ENCODE measurements at regions not wholly inside any gene's neighbourhood (a gene's known extent, or its start where the extent isn't known, plus 50 kb on each side); places are given as distances from the start of the nearest gene placed in this dataset.
"Not testable (repeated sequence)": the region's sequence is repeated elsewhere in the genome, so short reads cannot be mapped to it uniquely, and the experiment has no call there.

DNA sequence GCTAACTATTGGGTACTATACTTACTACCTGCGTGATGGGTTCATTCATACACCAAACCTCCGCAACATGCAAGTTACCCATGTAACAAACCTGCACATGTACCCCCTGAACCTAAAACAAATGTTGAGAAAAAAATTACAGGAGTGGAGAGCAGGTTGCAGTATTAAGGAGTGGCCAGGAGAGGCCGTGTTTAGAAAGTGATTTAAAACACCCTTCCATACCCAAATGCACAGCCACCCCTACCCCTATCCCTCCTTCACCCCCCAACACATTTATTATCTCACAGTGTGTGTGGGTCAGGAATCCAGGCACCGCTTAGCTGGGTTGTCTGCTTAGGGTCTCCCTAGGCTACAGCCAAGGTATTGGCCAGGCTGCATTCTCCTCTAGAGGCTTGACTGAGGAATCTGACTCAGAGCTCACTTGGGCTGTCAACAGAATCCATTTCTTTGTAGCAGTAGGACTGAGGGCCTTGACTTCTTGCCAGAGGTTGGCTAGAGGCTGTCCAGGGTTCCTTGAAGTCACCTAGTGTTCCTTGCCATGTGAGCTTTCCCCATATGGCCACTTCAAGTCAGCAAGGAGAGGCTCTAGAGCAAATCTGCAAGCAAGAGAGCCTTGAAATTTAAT lies 115.3 kb upstream of the NBPF8 start:
- not testable (repeated sequence) for H3K27me3 ChIP-seq (replicated peaks; ENCODE audit: control insufficient read depth, insufficient read depth, low read length); H3K9me3 ChIP-seq (ENCODE audit: control insufficient read depth, low read length); H3K36me3 ChIP-seq (ENCODE audit: control insufficient read depth, insufficient read depth, low read length, severe bottlenecking); H3K9ac ChIP-seq (ENCODE audit: low read length); DNase-seq (ENCODE audit: low read depth); H3K4me3 ChIP-seq (ENCODE audit: low read length); H3K4me1 ChIP-seq (ENCODE audit: control insufficient read depth, insufficient read depth, low read length)

DNA sequence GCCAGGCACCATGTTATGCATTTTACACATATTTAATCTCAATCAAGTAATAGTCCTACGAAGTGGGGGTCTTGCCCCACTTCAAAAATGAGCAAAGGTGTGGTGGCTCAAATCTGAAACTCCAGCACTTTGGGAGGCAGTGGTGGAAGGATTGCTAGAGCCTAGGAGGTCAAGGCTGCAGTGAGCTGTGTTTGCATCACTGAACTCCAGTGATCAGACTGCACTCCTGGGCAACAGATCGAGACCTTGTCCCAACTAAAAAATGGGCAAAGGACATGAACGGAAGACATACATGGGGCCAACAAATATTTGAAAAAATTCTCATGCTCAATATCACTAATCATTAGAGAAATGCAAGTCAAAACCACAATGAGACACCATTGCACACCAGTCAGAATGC lies 116.3 kb upstream of the NBPF8 start:
- H3K9ac ChIP-seq (ENCODE audit: low read length); H3K27me3 ChIP-seq (replicated peaks; ENCODE audit: control insufficient read depth, insufficient read depth, low read length); H3K4me3 ChIP-seq (ENCODE audit: low read length): not testable (repeated sequence)

DNA sequence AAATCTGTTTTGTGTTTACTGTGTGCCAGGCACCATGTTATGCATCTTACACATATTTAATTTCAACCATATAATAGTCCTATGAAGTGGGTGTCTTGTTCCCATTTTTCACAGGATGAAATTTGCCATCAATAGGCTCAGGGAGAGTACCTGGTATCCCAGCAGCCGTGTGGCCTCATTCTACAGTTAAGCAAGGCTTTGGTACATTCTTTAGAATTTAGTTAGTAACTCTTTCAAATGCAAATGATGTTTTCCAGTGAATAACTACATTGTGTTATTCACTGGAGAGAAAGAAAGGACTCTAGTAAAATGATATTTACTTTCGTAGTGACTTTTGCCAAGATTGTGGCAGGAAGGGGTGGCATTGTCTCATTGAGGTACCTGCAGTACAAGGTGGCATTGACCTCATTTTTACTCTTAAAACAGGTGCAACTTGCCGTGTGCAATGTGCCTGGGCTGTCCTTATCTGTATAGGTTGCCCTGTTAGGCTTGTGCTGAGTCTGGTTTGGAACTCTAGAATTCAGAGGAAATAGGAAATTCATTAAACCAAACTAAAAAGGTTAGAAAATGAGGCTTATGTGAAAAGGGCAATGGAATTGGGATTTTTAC lies 117.4 kb upstream of the NBPF8 start:
- not testable (repeated sequence) for H3K4me3 ChIP-seq (ENCODE audit: low read length); H3K36me3 ChIP-seq (ENCODE audit: control insufficient read depth, insufficient read depth, low read length, severe bottlenecking); H3K9ac ChIP-seq (ENCODE audit: low read length); H3K27me3 ChIP-seq (replicated peaks; ENCODE audit: control insufficient read depth, insufficient read depth, low read length); H3K4me1 ChIP-seq (ENCODE audit: control insufficient read depth, insufficient read depth, low read length); H3K9me3 ChIP-seq (ENCODE audit: control insufficient read depth, low read length); DNase-seq (ENCODE audit: low read depth)

More for the DNA sequence above, 116.3 kb upstream of the NBPF8 start:
- not testable (repeated sequence) for H3K36me3 ChIP-seq (ENCODE audit: control insufficient read depth, insufficient read depth, low read length, severe bottlenecking); H3K9me3 ChIP-seq (ENCODE audit: control insufficient read depth, low read length); DNase-seq (ENCODE audit: low read depth); H3K4me1 ChIP-seq (ENCODE audit: control insufficient read depth, insufficient read depth, low read length)

DNA sequence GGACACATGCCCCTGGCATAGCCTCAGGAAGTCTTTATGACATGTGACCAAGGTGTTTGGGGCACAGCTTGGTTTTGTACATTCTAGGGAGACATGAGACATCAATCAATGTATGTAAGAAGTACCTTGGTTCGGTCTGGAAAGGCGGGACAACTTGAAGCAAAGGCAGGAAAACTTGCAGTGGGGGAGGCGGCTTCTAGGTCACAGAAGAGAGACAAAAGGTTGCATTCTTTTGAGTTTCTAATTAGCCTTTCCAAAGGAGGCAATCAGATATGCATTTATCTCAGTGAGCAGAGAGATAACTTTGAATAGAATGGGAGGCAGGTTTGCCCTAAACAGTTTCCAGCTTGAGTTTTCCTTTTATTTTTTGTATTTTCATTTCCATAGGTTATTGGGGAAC lies 113.8 kb upstream of the SEC22B start:
- not testable (repeated sequence) for H3K27me3 ChIP-seq (replicated peaks; ENCODE audit: control insufficient read depth, insufficient read depth, low read length); DNase-seq (ENCODE audit: low read depth); H3K36me3 ChIP-seq (ENCODE audit: control insufficient read depth, insufficient read depth, low read length, severe bottlenecking); H3K4me3 ChIP-seq (ENCODE audit: low read length); H3K9ac ChIP-seq (ENCODE audit: low read length); H3K9me3 ChIP-seq (ENCODE audit: control insufficient read depth, low read length); H3K4me1 ChIP-seq (ENCODE audit: control insufficient read depth, insufficient read depth, low read length)

DNA sequence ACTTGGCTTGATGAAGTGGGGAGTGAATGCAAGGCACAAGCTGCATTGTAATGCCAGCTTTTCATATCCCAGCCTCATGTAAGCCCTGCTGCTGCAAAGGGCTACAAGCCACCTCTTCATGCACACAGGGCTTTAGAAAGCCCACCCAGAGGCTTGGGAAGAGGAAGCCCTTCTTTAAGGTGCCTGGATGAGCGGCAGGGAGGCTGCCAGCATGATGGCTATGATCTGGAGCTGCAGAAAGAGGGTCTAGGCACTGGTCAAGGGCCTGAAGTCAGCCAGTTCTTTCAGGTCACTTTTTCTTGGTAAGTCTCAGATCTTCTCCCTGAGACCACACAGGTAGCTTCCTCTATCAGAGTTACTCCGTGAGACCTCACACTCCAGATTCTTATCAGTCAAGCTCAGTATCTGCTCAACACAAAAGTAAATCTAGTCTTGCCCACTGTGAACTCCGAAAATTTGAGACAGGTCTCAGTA lies 113.3 kb upstream of the SEC22B start:
- not testable (repeated sequence) for H3K36me3 ChIP-seq (ENCODE audit: control insufficient read depth, insufficient read depth, low read length, severe bottlenecking); H3K27me3 ChIP-seq (replicated peaks; ENCODE audit: control insufficient read depth, insufficient read depth, low read length); H3K4me1 ChIP-seq (ENCODE audit: control insufficient read depth, insufficient read depth, low read length); H3K9ac ChIP-seq (ENCODE audit: low read length); H3K9me3 ChIP-seq (ENCODE audit: control insufficient read depth, low read length); DNase-seq (ENCODE audit: low read depth); H3K4me3 ChIP-seq (ENCODE audit: low read length)

DNA sequence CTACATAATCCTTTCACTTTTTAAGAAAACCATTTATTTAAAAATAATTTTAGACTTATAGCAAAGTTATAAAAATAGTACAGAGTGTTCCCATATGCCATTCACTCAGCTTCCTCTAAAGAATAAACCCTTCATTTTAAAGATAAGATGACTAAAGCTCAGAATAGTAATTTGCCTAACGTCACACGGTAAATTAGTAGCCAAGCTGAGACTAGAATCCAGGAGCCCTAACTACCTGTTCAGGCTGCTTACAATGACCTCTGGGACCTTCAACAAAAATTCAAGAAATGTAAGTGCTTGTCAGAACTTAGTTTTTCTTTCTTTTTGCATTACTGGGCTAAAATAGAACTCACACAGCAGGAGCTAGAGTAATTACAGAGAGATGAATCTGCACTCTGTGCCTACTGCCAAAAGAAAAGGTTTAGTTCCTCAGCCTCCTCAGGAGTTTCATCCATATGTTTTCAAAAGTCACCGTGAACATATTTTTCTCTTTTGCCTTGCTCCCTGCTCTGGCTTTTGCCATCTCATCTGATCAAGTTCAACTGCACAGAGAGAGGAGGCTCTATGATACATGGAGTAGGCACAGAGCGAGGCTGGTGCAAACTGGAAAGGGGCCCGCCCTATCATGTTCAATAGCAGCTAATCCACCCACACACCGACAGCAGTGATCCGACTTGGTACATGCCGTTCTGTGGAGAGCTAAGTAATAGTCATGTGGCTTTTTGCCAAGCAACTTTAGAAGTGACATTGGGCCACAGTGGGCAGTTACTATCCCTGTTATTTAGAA lies 112.7 kb upstream of the SEC22B start:
- H3K27me3 ChIP-seq (replicated peaks; ENCODE audit: control insufficient read depth, insufficient read depth, low read length); H3K4me3 ChIP-seq (ENCODE audit: low read length); H3K9ac ChIP-seq (ENCODE audit: low read length); DNase-seq (ENCODE audit: low read depth); H3K4me1 ChIP-seq (ENCODE audit: control insufficient read depth, insufficient read depth, low read length); H3K9me3 ChIP-seq (ENCODE audit: control insufficient read depth, low read length); H3K36me3 ChIP-seq (ENCODE audit: control insufficient read depth, insufficient read depth, low read length, severe bottlenecking): not testable (repeated sequence)

DNA sequence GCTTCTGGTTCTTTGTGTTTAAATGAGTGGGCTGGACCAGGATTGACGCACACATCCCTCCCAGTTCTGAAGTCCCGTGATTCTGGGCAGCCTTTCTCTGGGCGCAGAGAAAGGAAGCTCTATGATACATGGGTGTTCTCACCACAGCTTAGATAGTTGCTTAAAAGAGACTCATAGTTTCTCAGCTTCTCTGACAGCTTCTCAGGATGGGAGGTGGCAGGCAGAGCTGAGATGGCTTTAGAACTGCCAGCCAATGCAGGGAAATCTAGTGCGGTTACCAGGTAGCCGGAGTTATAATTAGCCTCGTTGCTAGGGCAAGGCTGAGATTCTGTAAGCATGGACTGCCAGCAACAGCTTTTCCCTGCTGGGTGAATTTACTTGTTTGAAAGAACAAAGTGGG lies 111.8 kb upstream of the SEC22B start:
- H3K36me3 ChIP-seq (ENCODE audit: control insufficient read depth, insufficient read depth, low read length, severe bottlenecking); H3K4me1 ChIP-seq (ENCODE audit: control insufficient read depth, insufficient read depth, low read length); H3K27me3 ChIP-seq (replicated peaks; ENCODE audit: control insufficient read depth, insufficient read depth, low read length); H3K9me3 ChIP-seq (ENCODE audit: control insufficient read depth, low read length); H3K4me3 ChIP-seq (ENCODE audit: low read length); H3K9ac ChIP-seq (ENCODE audit: low read length); DNase-seq (ENCODE audit: low read depth): not testable (repeated sequence)

DNA sequence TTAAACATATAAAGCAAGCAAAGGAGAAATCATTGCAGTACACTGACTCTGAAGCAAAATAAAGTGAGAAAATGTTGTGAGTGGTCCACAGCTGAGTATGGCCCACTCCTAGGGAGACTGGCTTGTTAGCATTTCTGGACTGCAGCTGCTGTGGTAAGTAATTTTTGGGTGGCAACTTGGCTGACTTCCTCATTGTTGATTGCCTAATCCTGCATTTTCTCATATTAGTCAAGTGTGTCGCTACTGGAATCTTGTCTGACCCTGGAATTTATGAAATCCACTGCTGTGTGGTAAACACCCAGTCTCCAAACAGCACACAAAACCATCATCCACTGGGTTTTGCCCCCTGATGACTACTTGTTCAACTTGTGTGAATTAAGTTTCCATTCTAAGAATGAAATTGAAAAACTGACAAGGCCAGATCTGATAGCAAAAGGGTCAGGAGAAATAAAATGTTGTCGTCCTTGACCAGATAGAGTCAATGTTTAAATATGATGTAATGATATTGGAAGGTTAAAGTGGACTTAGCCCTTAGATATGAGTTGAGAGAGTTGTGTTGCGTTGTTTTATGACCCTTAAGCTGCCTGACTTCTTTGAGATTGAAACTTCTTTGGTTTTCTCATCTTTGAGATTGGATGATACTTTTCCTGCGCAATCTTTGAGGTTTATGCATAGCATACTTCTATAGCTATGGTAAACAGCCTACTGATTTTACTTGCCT lies 106.6 kb upstream of the SEC22B start:
- H3K36me3 ChIP-seq (ENCODE audit: control insufficient read depth, insufficient read depth, low read length, severe bottlenecking); H3K4me1 ChIP-seq (ENCODE audit: control insufficient read depth, insufficient read depth, low read length); H3K27me3 ChIP-seq (replicated peaks; ENCODE audit: control insufficient read depth, insufficient read depth, low read length); H3K4me3 ChIP-seq (ENCODE audit: low read length); H3K9me3 ChIP-seq (ENCODE audit: control insufficient read depth, low read length); DNase-seq (ENCODE audit: low read depth); H3K9ac ChIP-seq (ENCODE audit: low read length): not testable (repeated sequence)

DNA sequence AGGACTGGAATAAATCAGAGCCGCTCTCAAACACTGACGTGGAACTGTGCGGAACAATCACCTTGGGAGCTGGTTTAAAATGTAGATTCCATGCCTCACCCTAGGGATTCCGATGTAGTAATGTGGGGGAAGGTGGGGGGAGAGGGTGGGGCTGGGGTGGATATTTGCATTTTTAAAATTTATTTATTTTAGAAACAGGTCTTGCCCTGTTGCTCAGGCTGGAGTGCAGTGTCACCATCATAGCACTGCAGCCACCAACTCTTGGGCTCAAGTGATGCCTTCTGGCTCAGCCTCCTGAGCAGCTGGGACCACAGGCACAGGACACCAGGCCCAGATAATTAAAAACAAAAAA lies 101.9 kb upstream of the SEC22B start:
- not testable (repeated sequence) for H3K9me3 ChIP-seq (ENCODE audit: control insufficient read depth, low read length); H3K9ac ChIP-seq (ENCODE audit: low read length); H3K4me1 ChIP-seq (ENCODE audit: control insufficient read depth, insufficient read depth, low read length); DNase-seq (ENCODE audit: low read depth); H3K27me3 ChIP-seq (replicated peaks; ENCODE audit: control insufficient read depth, insufficient read depth, low read length); H3K36me3 ChIP-seq (ENCODE audit: control insufficient read depth, insufficient read depth, low read length, severe bottlenecking); H3K4me3 ChIP-seq (ENCODE audit: low read length)

DNA sequence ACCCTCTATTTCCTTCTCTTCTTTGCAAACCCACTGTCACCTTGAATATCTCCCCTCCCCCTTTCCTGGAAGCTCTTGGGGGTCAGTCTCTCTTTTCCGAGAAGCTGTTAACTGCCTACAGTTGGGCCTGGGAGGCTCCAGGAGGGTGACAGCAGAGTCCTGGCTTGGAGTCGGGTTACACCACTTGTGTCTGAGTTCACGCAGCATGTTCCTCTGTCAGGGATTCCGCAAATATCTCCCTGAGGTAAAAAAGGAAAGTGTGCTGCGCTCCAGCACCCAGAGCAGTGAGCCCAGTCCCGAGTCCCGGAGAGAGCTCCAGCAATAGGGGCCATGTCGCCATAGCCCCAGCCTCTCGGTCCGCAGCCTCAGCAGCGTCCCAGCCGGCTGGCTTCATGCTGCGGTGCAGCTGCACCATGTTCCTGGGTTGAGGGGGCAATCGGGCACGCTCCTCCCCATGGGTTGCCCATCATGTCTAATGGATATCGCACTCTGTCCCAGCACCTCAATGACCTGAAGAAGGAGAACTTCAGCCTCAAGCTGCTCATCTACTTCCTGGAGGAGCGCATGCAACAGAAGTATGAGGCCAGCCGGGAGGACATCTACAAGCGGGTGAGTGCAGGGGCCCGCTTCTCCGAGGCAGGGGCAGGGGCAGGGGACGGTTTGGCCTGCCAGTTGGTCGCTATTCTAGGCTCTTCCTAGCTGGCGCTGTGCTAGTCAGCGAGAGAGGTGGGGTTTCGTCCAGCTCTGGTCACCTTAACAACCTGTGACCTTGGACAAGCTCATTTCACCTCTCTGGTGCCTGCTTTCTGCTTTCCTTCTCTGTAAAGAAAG lies 101.3 kb upstream of the SEC22B start:
- H3K9ac ChIP-seq (ENCODE audit: low read length); H3K36me3 ChIP-seq (ENCODE audit: control insufficient read depth, insufficient read depth, low read length, severe bottlenecking); H3K4me1 ChIP-seq (ENCODE audit: control insufficient read depth, insufficient read depth, low read length); DNase-seq (ENCODE audit: low read depth); H3K9me3 ChIP-seq (ENCODE audit: control insufficient read depth, low read length); H3K27me3 ChIP-seq (replicated peaks; ENCODE audit: control insufficient read depth, insufficient read depth, low read length); H3K4me3 ChIP-seq (ENCODE audit: low read length): not testable (repeated sequence)

DNA sequence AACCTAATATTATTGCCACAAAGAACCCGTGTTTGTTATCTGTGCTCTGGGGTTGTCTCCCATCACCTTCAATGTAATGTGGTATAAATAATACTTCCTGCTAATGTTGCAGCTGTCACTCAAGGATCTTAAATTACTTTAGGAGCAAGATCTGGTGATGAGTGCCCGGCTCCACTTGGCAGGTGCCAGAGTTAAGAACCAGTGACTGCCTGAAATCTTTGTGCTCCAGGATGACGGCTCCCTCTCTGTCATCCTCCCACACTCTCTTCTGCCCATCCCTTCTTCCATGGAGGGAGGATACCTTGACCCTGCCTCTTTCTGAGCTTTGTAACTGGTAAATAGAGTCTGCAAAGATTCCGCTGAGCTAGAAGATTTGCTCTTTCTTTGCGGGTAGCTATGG lies 100.4 kb upstream of the SEC22B start:
- H3K4me1 ChIP-seq (ENCODE audit: control insufficient read depth, insufficient read depth, low read length); H3K27me3 ChIP-seq (replicated peaks; ENCODE audit: control insufficient read depth, insufficient read depth, low read length); H3K36me3 ChIP-seq (ENCODE audit: control insufficient read depth, insufficient read depth, low read length, severe bottlenecking); H3K4me3 ChIP-seq (ENCODE audit: low read length); DNase-seq (ENCODE audit: low read depth); H3K9me3 ChIP-seq (ENCODE audit: control insufficient read depth, low read length); H3K9ac ChIP-seq (ENCODE audit: low read length): not testable (repeated sequence)

Data from adipocyte (in vitro differentiated cells).